GM19452 (cell line): ENCODE measurements at regions not wholly inside any gene's neighbourhood (a gene's known extent, or its start where the extent isn't known, plus 50 kb on each side); places are given as distances from the start of the nearest gene placed in this dataset.

Source experiments
- ATAC-seq: cut with Tn5 transposase; IDR thresholded peaks from one replicate; pipeline ENCODE4 v1.9.1; 2021; ENCODE audit not compliant: unreplicated experiment

DNA sequence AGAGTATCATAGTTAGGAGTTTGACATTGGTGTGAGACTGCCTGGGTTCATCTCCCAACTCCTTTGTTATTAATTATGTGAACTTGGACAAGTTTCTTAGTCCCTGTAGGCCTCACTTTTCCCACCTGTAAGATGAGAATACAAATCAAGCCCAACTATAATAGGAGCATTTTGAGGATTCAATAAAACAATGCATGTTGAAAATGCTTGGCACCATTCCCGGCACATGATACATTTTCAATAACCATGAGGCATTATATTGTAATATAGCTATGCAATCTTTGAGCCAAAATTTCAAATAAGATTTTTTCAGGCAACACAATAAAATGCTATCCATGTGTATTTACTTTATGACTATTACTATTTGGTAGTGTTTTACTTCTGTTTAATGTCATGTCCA is 229.0 kb upstream of the SP4 start:
- no peak for ATAC-seq

DNA sequence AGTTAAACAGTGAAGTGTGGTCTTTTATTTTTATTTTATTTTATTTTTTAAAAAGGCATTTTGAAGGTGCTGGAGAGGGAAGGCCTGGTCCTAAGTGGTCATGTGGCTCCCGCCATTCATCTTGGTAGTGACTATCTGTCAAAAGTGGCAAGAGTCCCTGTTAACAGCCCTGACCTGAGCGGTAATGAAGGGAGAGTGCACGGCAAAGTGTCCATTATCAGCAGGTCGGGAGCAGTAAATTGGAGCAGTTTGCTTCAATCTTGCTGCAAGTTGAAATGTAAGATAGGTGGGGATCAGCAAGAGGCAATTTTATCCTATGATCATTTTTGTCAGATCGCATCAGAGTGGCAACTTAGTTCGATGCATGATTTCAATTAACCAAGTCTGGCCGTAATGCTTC is 227.4 kb upstream of the SP4 start:
- no peak for ATAC-seq

DNA sequence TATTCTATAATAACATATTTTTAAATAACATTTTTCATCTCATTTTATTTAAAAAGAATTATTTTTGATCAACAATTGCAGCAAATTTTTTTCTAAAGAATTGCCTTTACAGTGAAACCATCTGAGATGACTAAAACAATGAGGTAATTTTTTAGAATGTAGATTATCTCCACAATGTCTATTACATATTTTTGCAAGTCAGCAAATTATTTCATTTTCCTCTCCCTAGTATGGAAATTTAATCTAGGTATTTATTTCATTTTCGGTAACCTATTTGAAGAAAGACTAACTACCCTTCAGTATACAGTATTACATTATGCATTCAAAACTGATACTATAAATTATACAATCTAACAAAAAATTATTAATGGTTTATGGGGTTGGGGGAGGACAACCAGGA is 213.2 kb upstream of the SP4 start:
- no peak for ATAC-seq

GRCh38 chr7:21215307-21215706 is 212.6 kb upstream of the SP4 start:
- no peak for ATAC-seq

- no peak for ATAC-seq
Observed at GRCh38 chr7:21217365-21217764, 210.5 kb upstream of the SP4 start.

- no peak for ATAC-seq
Observed at GRCh38 chr7:21218155-21218554, 209.7 kb upstream of the SP4 start.

- no peak for ATAC-seq
Observed at GRCh38 chr7:21221130-21221529, 206.8 kb upstream of the SP4 start.

DNA sequence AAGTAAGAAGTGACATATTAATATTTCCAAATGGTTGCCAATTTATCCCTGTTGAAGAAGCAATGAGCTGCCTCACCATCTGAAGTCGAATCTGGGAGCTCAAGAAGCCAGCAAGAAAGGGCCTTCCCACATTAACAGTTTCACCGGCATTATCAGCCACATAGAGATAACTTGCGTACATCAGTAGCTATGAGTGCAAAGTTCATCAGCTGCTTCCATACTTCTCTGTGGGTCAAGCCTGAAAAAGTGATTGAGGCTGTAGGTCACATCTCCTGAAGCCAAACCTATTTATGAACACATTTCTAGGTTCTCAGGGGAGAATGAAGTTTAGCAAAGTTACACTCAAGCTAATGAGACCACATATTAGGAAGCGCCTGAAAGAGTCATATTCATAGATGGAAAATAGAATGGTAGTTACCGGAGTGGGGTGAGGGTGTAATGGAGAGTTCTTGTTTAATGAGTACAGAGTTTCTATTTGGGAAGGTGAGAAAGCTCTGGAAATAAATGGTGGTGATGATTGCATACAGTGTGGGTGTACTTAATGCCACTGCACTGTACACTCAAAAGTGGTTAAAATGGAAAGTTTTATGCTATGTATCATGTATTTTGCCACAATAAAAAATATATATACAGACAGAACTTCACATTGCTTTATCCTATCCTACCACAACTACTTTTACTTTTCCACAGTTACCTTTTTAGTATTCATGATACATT is 189.3 kb upstream of the SP4 start:
- ATAC-seq: no peak

DNA sequence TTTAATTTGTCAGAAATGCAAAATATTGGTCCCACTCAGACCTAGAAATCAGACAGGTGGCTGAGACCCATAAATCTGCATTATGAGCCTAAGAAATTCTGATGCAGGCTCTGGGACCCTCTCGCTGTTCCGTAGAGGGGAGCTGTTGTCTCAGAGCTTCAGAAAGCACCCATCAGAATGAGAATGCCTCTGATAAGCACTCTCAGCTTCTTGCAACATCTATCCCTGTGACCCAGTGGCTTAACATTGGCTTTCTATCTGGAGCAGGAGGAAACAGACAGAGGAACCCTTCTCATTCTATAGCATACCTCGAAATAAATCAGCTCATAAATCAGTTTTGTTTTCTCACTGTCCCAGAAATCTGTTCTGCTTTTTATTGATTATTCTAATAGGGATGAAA is 184.6 kb upstream of the SP4 start:
- ATAC-seq: no peak

DNA sequence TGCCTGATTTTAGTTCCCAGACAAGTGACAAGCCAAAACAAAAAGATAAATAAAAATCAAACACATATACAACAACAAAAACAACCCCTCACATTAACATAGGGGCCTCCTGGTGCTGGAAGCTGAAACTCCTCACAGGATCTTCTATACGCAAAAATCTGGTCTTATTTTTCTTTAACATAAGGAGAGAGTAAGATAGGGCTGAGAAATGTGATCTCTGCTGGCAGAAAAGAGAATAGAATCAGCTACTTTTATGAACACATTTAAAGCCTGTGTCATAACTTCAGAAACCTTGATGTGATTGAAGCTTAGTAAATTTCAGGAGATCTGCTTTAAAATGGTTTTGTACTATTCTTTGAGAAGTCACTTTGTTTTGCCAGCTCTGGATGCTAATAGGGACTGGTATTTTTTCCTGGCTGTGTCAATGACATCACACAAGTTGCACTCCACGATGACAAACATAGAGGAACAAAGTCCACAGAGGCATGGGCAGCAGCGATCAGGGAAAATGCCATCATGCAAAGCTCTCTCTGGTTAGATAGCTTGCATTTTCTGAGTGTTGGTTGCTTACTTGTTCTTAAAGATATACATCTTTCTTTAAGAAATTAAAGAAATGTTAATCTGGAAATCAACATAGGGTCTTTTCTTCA is 176.6 kb upstream of the SP4 start:
- no peak for ATAC-seq

DNA sequence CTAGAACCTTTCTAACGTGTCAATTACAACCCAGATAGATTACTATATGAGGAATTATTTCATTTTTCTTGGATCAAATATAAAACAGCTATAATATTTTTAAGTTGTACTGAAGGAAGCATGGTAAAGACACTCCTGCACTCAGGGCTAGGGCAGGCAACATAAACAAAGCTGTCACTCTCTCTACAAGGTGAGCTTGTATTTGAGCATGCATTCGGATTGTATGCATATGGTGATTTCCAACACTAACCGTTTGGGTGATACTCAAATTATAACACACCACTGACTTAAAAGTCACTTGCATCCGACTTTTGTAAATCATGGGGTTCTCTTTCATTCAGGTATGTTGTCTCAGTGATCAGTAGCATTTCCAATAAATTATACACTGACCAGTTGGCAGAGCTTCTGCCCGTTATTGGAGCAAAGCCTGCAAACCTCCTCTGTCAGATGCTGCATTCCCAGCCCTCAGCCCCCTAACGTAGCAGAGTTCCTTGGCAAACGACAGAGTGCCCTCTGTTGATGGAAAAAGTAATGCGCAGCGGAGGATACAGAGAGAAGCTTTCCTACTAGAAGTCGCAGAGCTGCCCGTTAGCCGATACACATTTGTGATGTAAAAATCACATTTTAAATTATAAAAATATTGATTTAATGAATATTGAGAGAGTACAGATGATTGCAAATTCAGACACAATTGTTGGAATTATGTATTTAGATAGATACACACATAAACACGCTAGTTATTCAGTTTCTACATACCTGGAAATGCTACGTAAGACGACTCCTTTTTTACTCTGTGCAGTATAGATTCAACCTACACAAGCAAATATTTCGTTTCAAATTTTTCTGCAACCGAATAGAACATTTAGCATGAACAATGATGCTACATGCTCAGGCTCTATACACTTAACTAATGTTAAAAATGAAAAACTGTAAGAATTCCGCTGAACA is 173.9 kb upstream of the SP4 start:
- no peak for ATAC-seq

GRCh38 chr7:21256310-21256877 is 171.5 kb upstream of the SP4 start:
- ATAC-seq: no peak

GRCh38 chr7:21260939-21261338 is 166.9 kb upstream of the SP4 start:
- no peak for ATAC-seq

DNA sequence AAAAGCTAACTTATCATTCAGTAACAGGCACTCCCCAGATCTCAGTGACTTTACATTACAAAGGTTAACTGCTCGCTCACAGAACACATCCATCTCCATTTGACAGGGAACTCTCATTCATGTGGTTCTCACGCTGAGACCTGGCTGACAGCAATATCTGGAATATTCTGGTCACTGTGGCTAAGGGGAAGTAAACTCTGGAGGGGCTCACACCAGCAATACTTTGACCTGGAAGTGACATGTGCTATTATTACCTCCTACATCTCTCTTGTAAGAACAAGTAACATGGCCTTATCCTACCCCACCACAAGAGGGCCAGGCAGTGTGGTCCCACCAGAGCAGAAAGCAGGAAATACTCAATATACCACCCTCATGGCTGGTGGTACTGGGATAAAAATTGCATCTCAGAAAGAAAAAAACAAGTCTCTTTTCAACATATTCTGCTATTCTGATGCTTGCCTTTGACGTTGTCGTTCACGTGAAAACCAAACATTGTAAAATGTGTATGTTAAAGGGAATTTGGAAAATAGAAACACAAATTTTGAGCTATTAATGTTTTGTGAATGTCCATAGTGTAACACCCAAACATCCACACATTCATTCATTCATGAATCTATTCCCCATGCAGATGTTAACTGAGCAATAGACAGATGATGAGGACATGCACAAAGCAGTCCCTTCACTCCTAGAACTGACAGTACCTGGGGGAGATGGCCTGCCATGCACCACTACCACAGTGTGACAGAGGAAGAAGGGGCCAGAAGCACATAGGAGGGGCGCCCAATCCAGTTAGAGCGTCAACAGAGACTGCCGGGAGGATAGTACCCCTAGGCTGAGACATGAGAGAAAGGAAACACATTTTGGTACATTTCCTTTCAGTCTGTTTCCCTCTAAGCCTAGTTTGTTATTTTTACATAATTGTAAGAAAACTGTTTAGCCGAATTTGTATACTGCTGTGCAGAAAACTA is 166.0 kb upstream of the SP4 start:
- no peak for ATAC-seq

GRCh38 chr7:21269021-21269420 is 158.9 kb upstream of the SP4 start:
- ATAC-seq: no peak

GRCh38 chr7:21276471-21277035 is 151.3 kb upstream of the SP4 start:
- ATAC-seq: no peak

- ATAC-seq: no peak
Observed at GRCh38 chr7:21278944-21279343, 148.9 kb upstream of the SP4 start.

DNA sequence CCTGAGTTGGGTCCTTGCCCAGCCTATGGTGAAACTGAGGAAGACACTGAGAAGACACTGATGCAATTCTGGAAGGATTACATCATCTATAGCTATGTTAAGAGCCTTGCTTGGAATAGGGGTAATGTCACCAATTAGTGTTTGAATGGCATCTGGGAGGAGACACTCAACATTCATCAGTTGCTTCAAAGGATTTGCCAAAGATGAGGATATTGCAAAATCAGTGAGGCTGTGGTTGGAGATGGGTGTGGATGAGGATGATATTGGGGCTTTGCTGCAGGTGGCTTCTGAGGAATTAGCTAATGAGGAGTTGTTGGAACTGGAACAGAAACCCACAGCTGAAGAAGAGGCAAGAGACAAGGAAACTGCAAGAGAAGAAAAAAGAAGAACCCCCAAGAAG is 146.7 kb upstream of the SP4 start:
- ATAC-seq: no peak

- no peak for ATAC-seq
Observed at GRCh38 chr7:21293771-21294170, 134.1 kb upstream of the SP4 start.

- no peak for ATAC-seq
Observed at GRCh38 chr7:21299766-21300165, 128.1 kb upstream of the SP4 start.
